A204.1 (cell line): ENCODE measurements at regions not wholly inside any gene's neighbourhood (a gene's known extent, or its start where the extent isn't known, plus 50 kb on each side); places are given as distances from the start of the nearest gene placed in this dataset.
A peak's percentile ranks its signal among the peaks of the same experiment; 100 is the strongest.

ENCODE experiments used
- FAIRE-seq: peaks from 2 replicates; lab custom pipeline; 2012; peaks lifted over from hg19 to GRCh38; lab: Jason Lieb, UNC

GRCh38 chr15:37876900-37877299 is 57.5 kb upstream of the TMCO5A start:
- FAIRE-seq: no peak

GRCh38 chr15:37877851-37878741 is 56.3 kb upstream of the TMCO5A start:
- FAIRE-seq: no peak

GRCh38 chr15:37880009-37880834 is 54.2 kb upstream of the TMCO5A start:
- peak; percentile 92 for FAIRE-seq

GRCh38 chr15:37880835-37881153 is 53.6 kb upstream of the TMCO5A start:
- FAIRE-seq: no peak

- FAIRE-seq: no peak
Measured at GRCh38 chr15:37881237-37882013, 53.0 kb upstream of the TMCO5A start.

GRCh38 chr15:37882640-37883039 is 51.8 kb upstream of the TMCO5A start:
- FAIRE-seq: no peak
